A549 (cell line): ENCODE measurements at regions not wholly inside any gene's neighbourhood (a gene's known extent, or its start where the extent isn't known, plus 50 kb on each side); places are given as distances from the start of the nearest gene placed in this dataset.

Experiments
- CEBPB ChIP-seq, 2 experiments: fragments of >200 bp in 1 of 2; sonication (Bioruptor Twin) in 1 of 2; formaldehyde crosslinking in 1 of 2; IDR thresholded peaks; 2 replicates each; pipeline ENCODE4 v1.6.1; 2012 to 2016
- CTCF ChIP-seq: fragments of >200 bp; sonication (Bioruptor Twin); formaldehyde crosslinking; IDR thresholded peaks from 3 replicates; pipeline ENCODE4 v1.5.1; 2016
- HMGXB4 ChIP-seq: fragments of 250-450 bp; sonication (Bioruptor Pico); IDR thresholded peaks from 2 replicates; pipeline ENCODE4 v1.5.0; 2021; ENCODE audit warnings: mild to moderate bottlenecking, moderate library complexity, borderline replicate concordance
- MAX ChIP-seq: IDR thresholded peaks from 2 replicates; pipeline ENCODE4 v1.6.1; 2012
- MYC ChIP-seq: IDR thresholded peaks from 2 replicates; pipeline ENCODE4 v1.6.1; 2012; ENCODE audit warnings: mild to moderate bottlenecking, inconsistent platforms, low read length, improper control_type of control experiment, borderline replicate concordance
- POLR2A ChIP-seq: IDR thresholded peaks from 2 replicates; pipeline ENCODE4 v1.6.1; 2012; ENCODE audit warnings: mild to moderate bottlenecking, low read length
- POLR2AphosphoS2 ChIP-seq: conservative IDR thresholded peaks from 2 replicates; pipeline ENCODE4 v1.6.1; 2012; ENCODE audit warnings: low read length, improper control_type of control experiment, inconsistent platforms
- RAD21 ChIP-seq, 2 experiments: fragments of >200 bp in 1 of 2; sonication (Bioruptor Twin) in 1 of 2; formaldehyde crosslinking in 1 of 2; IDR thresholded peaks in 1 of 2; conservative IDR thresholded peaks in 1 of 2; 2 replicates in 1 of 2; 3 replicates in 1 of 2; pipeline ENCODE4 v1.6.1; 2012 to 2018; ENCODE audit warnings: inconsistent platforms in 1 of 2

GRCh38 chr1:177872308-177872900, 97.5 kb downstream of the SEC16B start:
- TF ChIP-seq CTCF (no peak), MAX (no peak), HMGXB4 (CRISPR knock-in tag) (no peak), RAD21 (conservative IDR thresholded peaks at IDR 0.05 in 1 of 2, IDR thresholded peaks at IDR 0.05 in 1 of 2) (no peak), POLR2AphosphoS2 (no peak), POLR2A (no peak), MYC (no peak), CEBPB (IDR thresholded peaks at IDR 0.05) (no peak)
